Activated B cell treated with CpG ODN at 0.5 μM for 24 hours (primary cell): ENCODE measurements at regions not wholly inside any gene's neighbourhood (a gene's known extent, or its start where the extent isn't known, plus 50 kb on each side); places are given as distances from the start of the nearest gene placed in this dataset.

Experiments used
- ATAC-seq: fragments of 200-7000 bp; cut with Tn5 transposase; one replicate; pipeline ENCODE4 v1.10.0; 2021; ENCODE audit warnings: low read depth, mild to moderate bottlenecking, moderate library complexity
- CTCF ChIA-PET: fragments of 350-600 bp; sonication (Branson Sonifier 250); formaldehyde crosslinking; loops from one replicate; lab custom pipeline; 2021; ENCODE audit warnings: antibody characterized with exemption; lab: Charles Lee
- POLR2A ChIA-PET: fragments of 350-600 bp; sonication (Branson Sonifier 250); formaldehyde crosslinking; loops from one replicate; lab custom pipeline; 2021; ENCODE audit warnings: antibody characterized with exemption; lab: Charles Lee
- DNase-seq: peaks from one replicate; pipeline ENCODE4 v3.0.0; 2022
- H3K27ac Mint-ChIP-seq: one replicate; pipeline ENCODE4 v1.8.0; 2020; ENCODE audit warnings: mixed read lengths
- H3K27me3 Mint-ChIP-seq: one replicate; pipeline ENCODE4 v1.8.0; 2021; ENCODE audit warnings: mixed read lengths
- H3K36me3 Mint-ChIP-seq: one replicate; pipeline ENCODE4 v1.8.0; 2021; ENCODE audit warnings: low read depth, mixed read lengths
- H3K4me1 Mint-ChIP-seq: one replicate; pipeline ENCODE4 v1.8.0; 2021; ENCODE audit warnings: mixed read lengths
- H3K4me3 Mint-ChIP-seq: one replicate; pipeline ENCODE4 v1.8.0; 2020; ENCODE audit warnings: mild to moderate bottlenecking, mixed read lengths
- H3K9me3 Mint-ChIP-seq: one replicate; pipeline ENCODE4 v1.8.0; 2020; ENCODE audit warnings: mixed read lengths
- CTCF ChIP-seq: fragments of 200-600 bp; IDR thresholded peaks from one replicate; pipeline ENCODE4 v1.8.0; 2022; ENCODE audit warnings: antibody characterized with exemption, mild to moderate bottlenecking
- intact Hi-C: fragments of 100-400 bp; cut with micrococcal nuclease; formaldehyde crosslinking; loops from one replicate; pipeline ENCODE4 v1.15.1; 2024

- H3K27me3 Mint-ChIP-seq: peaks cover 16% of the 10 kb centered on the region
- no peak overlapping the region for H3K4me3 Mint-ChIP-seq
- no peaks in the 10 kb centered on the region for H3K9me3 Mint-ChIP-seq
- CTCF ChIA-PET: interaction anchor here (0.9 to 3.5 kb wide), 4 partner anchors 91 to 491 kb away, joined by 3 to 38 read pairs (median 12); no protein-coding TSS in a partner anchor
- POLR2A ChIA-PET: no interaction called here
- no peak overlapping the region for H3K27ac Mint-ChIP-seq
- TF ChIP-seq CTCF: no peak
- H3K36me3 Mint-ChIP-seq: no peaks in the 10 kb centered on the region
- H3K4me1 Mint-ChIP-seq: no peaks in the 10 kb centered on the region
- intact Hi-C loops: no loop called here
- DNase-seq (no peak), ATAC-seq (no peak)
Measured at GRCh38 chr20:58088105-58088504, 140.3 kb downstream of the ANKRD60 start.

- no peak for ATAC-seq
- POLR2A ChIA-PET: interaction anchor here (0.6 kb wide), 1 partner anchor 434 kb away, joined by 3 read pairs; no protein-coding TSS in a partner anchor
- no peaks in the 10 kb centered on the region for H3K36me3 Mint-ChIP-seq
- no peak for DNase-seq
- H3K27ac Mint-ChIP-seq: no peak overlapping the region
- H3K4me1 Mint-ChIP-seq: no peaks in the 10 kb centered on the region
- no peak for TF ChIP-seq CTCF
- CTCF ChIA-PET: interaction anchor here (0.8 to 3.5 kb wide), 10 partner anchors 65 to 564 kb away, joined by 3 to 38 read pairs (median 3); no protein-coding TSS in a partner anchor
- H3K9me3 Mint-ChIP-seq: no peaks in the 10 kb centered on the region
- intact Hi-C loops: loop anchor here (1.0 kb wide), 3 partner anchors 433 to 490 kb away; no protein-coding TSS in a partner anchor
- H3K4me3 Mint-ChIP-seq: no peak overlapping the region
- H3K27me3 Mint-ChIP-seq: peaks cover 16% of the 10 kb centered on the region
Measured at GRCh38 chr20:58087562-58087858, 140.9 kb downstream of the ANKRD60 start.

- no peak for DNase-seq
- intact Hi-C loops: loop anchor here (1.0 kb wide), 3 partner anchors 433 to 490 kb away; no protein-coding TSS in a partner anchor
- CTCF ChIA-PET: interaction anchor here (0.8 to 3.5 kb wide), 11 partner anchors 10 to 564 kb away, joined by 3 to 38 read pairs (median 3); no protein-coding TSS in a partner anchor
Measured at GRCh38 chr20:58086763-58087561, 141.5 kb downstream of the ANKRD60 start.

GRCh38 chr20:58084966-58085365, 143.5 kb downstream of the ANKRD60 start:
- Mint-ChIP-seq H3K27ac (no peak overlapping the region), H3K27me3 (peaks cover 11% of the 10 kb centered on the region), H3K4me1 (no peaks in the 10 kb centered on the region), H3K36me3 (no peaks in the 10 kb centered on the region), H3K9me3 (no peaks in the 10 kb centered on the region), H3K4me3 (no peak overlapping the region)
- intact Hi-C loops: no loop called here
- ChIA-PET CTCF (interaction anchor here (3.5 kb wide), 1 partner anchor 488 kb away, joined by 21 read pairs; no protein-coding TSS in a partner anchor), POLR2A (no interaction called here)
- TF ChIP-seq CTCF: no peak
- no peak for DNase-seq
- no peak for ATAC-seq

More at GRCh38 chr20:58086763-58087561, 141.5 kb downstream of the ANKRD60 start:
- no peak for ATAC-seq
- POLR2A ChIA-PET: interaction anchor here (0.6 kb wide), 2 partner anchors 50 to 433 kb away, joined by 3 to 5 read pairs; no protein-coding TSS in a partner anchor
- no peaks in the 10 kb centered on the region for H3K4me1 Mint-ChIP-seq
- H3K27me3 Mint-ChIP-seq: peaks cover 19% of the 10 kb centered on the region
- no peaks in the 10 kb centered on the region for H3K36me3 Mint-ChIP-seq
- H3K9me3 Mint-ChIP-seq: no peaks in the 10 kb centered on the region
- H3K4me3 Mint-ChIP-seq: no peak overlapping the region
- H3K27ac Mint-ChIP-seq: no peak overlapping the region
- no peak for TF ChIP-seq CTCF

- H3K27ac Mint-ChIP-seq: no peak overlapping the region
- CTCF ChIA-PET: interaction anchor here (3.5 kb wide), 1 partner anchor 488 kb away, joined by 21 read pairs; no protein-coding TSS in a partner anchor
- ATAC-seq: no peak
- H3K4me3 Mint-ChIP-seq: no peak overlapping the region
- H3K27me3 Mint-ChIP-seq: peaks cover 11% of the 10 kb centered on the region
- H3K9me3 Mint-ChIP-seq: no peaks in the 10 kb centered on the region
- no peaks in the 10 kb centered on the region for H3K4me1 Mint-ChIP-seq
- intact Hi-C loops: no loop called here
- POLR2A ChIA-PET: no interaction called here
- no peak for DNase-seq
- no peak for TF ChIP-seq CTCF
- H3K36me3 Mint-ChIP-seq: no peaks in the 10 kb centered on the region
Measured at GRCh38 chr20:58084566-58084965, 143.9 kb downstream of the ANKRD60 start.
